Trophoblast cell (in vitro differentiated cells and primary cell): ENCODE measurements at regions not wholly inside any gene's neighbourhood (a gene's known extent, or its start where the extent isn't known, plus 50 kb on each side); places are given as distances from the start of the nearest gene placed in this dataset.

ENCODE experiments used
- DNase-seq, 2 donors: peaks; one replicate each; pipeline ENCODE4 v3.0.0-alpha.2; 2016
- H2AFZ ChIP-seq: 2 replicates; pipeline ENCODE4 v1.6.1; 2013; ENCODE audit warnings: low read length, moderate library complexity, mild to moderate bottlenecking; ENCODE audit not compliant: insufficient read depth, poor library complexity
- H2AK5ac ChIP-seq: 2 replicates; pipeline ENCODE4 v1.6.1; 2013; ENCODE audit warnings: mild to moderate bottlenecking, low read length
- H2BK120ac ChIP-seq: 2 replicates; pipeline ENCODE4 v1.6.1; 2013; ENCODE audit warnings: low read length, mild to moderate bottlenecking, moderate library complexity; ENCODE audit not compliant: insufficient read depth, poor library complexity
- H2BK12ac ChIP-seq: 2 replicates; pipeline ENCODE4 v1.6.1; 2013; ENCODE audit warnings: mild to moderate bottlenecking, low read length, moderate library complexity
- H2BK5ac ChIP-seq: 2 replicates; pipeline ENCODE4 v1.6.1; 2013; ENCODE audit warnings: low read length, low read depth, moderate library complexity, mild to moderate bottlenecking; ENCODE audit not compliant: poor library complexity
- H3K14ac ChIP-seq: 2 replicates; pipeline ENCODE4 v1.6.1; 2013; ENCODE audit warnings: mild to moderate bottlenecking, low read length
- H3K18ac ChIP-seq: 2 replicates; pipeline ENCODE4 v1.6.1; 2013; ENCODE audit warnings: mild to moderate bottlenecking, low read length
- H3K23ac ChIP-seq: 2 replicates; pipeline ENCODE4 v1.6.1; 2013; ENCODE audit warnings: low read length
- H3K27ac ChIP-seq: 2 replicates; pipeline ENCODE4 v1.5.1; 2013; ENCODE audit warnings: low read depth, mild to moderate bottlenecking, inconsistent platforms, low read length, moderate library complexity
- H3K27me3 ChIP-seq: 2 replicates; pipeline ENCODE4 v1.6.1; 2013; ENCODE audit warnings: inconsistent platforms, mild to moderate bottlenecking, low read length, moderate library complexity; ENCODE audit not compliant: insufficient read depth
- H3K36me3 ChIP-seq, 2 experiments: 1 replicate in 1 of 2; 2 replicates in 1 of 2; pipeline ENCODE4 v1.6.1; 2013; ENCODE audit warnings: low read length in 2 of 2, mild to moderate bottlenecking in 2 of 2, moderate library complexity in 1 of 2; ENCODE audit not compliant: insufficient read depth in 2 of 2, control insufficient read depth in 1 of 2
- H3K4ac ChIP-seq: 2 replicates; pipeline ENCODE4 v1.6.1; 2013; ENCODE audit warnings: low read depth, mild to moderate bottlenecking, low read length, moderate library complexity
- H3K4me1 ChIP-seq, 2 experiments: 1 replicate in 1 of 2; 2 replicates in 1 of 2; pipeline ENCODE4 v1.6.1; 2013; ENCODE audit warnings: low read length in 2 of 2, mild to moderate bottlenecking in 2 of 2, moderate library complexity in 1 of 2; ENCODE audit not compliant: insufficient read depth in 2 of 2, control insufficient read depth in 1 of 2
- H3K4me2 ChIP-seq: 2 replicates; pipeline ENCODE4 v1.6.1; 2013; ENCODE audit warnings: inconsistent platforms, mild to moderate bottlenecking, low read length, moderate library complexity
- H3K4me3 ChIP-seq: 2 replicates; pipeline ENCODE4 v1.5.1; 2013; ENCODE audit warnings: mild to moderate bottlenecking, low read depth, low read length, inconsistent platforms
- H3K79me1 ChIP-seq: one replicate; pipeline ENCODE4 v1.6.1; 2013; ENCODE audit warnings: low read length
- H3K79me2 ChIP-seq: 2 replicates; pipeline ENCODE4 v1.6.1; 2013; ENCODE audit warnings: low read length, mild to moderate bottlenecking; ENCODE audit not compliant: control insufficient read depth, insufficient read depth, poor library complexity
- H3K9ac ChIP-seq: 2 replicates; pipeline ENCODE4 v1.6.1; 2013; ENCODE audit warnings: mild to moderate bottlenecking, low read length
- H3K9me3 ChIP-seq: 2 replicates; pipeline ENCODE4 v1.6.1; 2013; ENCODE audit warnings: low read depth, mild to moderate bottlenecking, control low read depth, inconsistent platforms, low read length; ENCODE audit not compliant: insufficient read depth
- H4K12ac ChIP-seq: 2 replicates; pipeline ENCODE4 v1.6.1; 2013; ENCODE audit warnings: low read depth, mild to moderate bottlenecking, low read length, moderate library complexity
- H4K8ac ChIP-seq: 2 replicates; pipeline ENCODE4 v1.6.1; 2013; ENCODE audit warnings: low read depth, mild to moderate bottlenecking, low read length, moderate library complexity
- H4K91ac ChIP-seq: one replicate; pipeline ENCODE4 v1.6.1; 2013; ENCODE audit warnings: low read depth, mild to moderate bottlenecking, low read length, moderate library complexity
- WGBS: extraction: QIAGEN DNeasy Blood & Tissue Kit; methylation state at CpG from one replicate; pipeline ENCODE4 v1.1.7; 2013; ENCODE audit warnings: missing lambda C conversion rate; ENCODE audit not compliant: insufficient read length, insufficient coverage; ENCODE audit errors: extremely low coverage; 5-methylcytosine and 5-hydroxymethylcytosine counted together

- no peak overlapping the region for H3K14ac ChIP-seq
- no peak overlapping the region for H3K27ac ChIP-seq
- no peak overlapping the region for H2BK5ac ChIP-seq
- H3K79me1 ChIP-seq, result no peaks in the 10 kb centered on the region
- H2BK12ac ChIP-seq, result no peak overlapping the region
- no peak overlapping the region for H4K8ac ChIP-seq
- no peak overlapping the region for H2AFZ ChIP-seq
- no peak overlapping the region for H4K91ac ChIP-seq
- no peak overlapping the region for H3K18ac ChIP-seq
- no peak overlapping the region for H3K4me2 ChIP-seq
- DNase-seq, result no peak
- no peaks in the 10 kb centered on the region for H3K9me3 ChIP-seq
- WGBS, result no CpG with 5 or more reads among the region's 8 CpGs
- no peak overlapping the region for H3K9ac ChIP-seq
- no peaks in the 10 kb centered on the region for H3K36me3 ChIP-seq
- no peaks in the 10 kb centered on the region for H3K79me2 ChIP-seq
- no peak overlapping the region for H2AK5ac ChIP-seq
- H3K27me3 ChIP-seq, result no peaks in the 10 kb centered on the region
- H3K4me1 ChIP-seq, result no peaks in the 10 kb centered on the region
- no peak overlapping the region for H2BK120ac ChIP-seq
- no peak overlapping the region for H4K12ac ChIP-seq
- H3K4me3 ChIP-seq, result no peak overlapping the region
- no peak overlapping the region for H3K23ac ChIP-seq
- H3K4ac ChIP-seq, result no peak overlapping the region
These were observed 441.3 kb upstream of the CLINT1 start for GRCh38 chr5:158300256-158300655.

GRCh38 chr5:158297002-158297527, 438.1 kb upstream of the CLINT1 start:
- Histone ChIP-seq H2AFZ (no peak overlapping the region), H2AK5ac (no peak overlapping the region), H4K8ac (no peak overlapping the region), H2BK5ac (no peak overlapping the region), H3K14ac (no peak overlapping the region), H3K4me3 (no peak overlapping the region), H4K12ac (no peak overlapping the region), H2BK120ac (no peak overlapping the region), H3K9me3 (no peaks in the 10 kb centered on the region), H3K4ac (no peak overlapping the region), H2BK12ac (no peak overlapping the region), H3K23ac (no peak overlapping the region), H3K4me2 (no peak overlapping the region), H3K79me2 (no peaks in the 10 kb centered on the region), H3K27ac (no peak overlapping the region), H3K18ac (no peak overlapping the region), H3K27me3 (no peaks in the 10 kb centered on the region), H3K79me1 (no peaks in the 10 kb centered on the region), H3K36me3 (no peaks in the 10 kb centered on the region), H3K4me1 (no peaks in the 10 kb centered on the region), H3K9ac (no peak overlapping the region), H4K91ac (no peak overlapping the region)
- no peak for DNase-seq

- Histone ChIP-seq H3K14ac (no peak overlapping the region), H4K91ac (no peak overlapping the region), H3K9me3 (no peaks in the 10 kb centered on the region), H3K4me2 (no peak overlapping the region), H3K79me1 (no peaks in the 10 kb centered on the region), H3K4ac (no peak overlapping the region), H4K12ac (no peak overlapping the region), H4K8ac (no peak overlapping the region), H2AFZ (no peak overlapping the region), H3K4me3 (no peak overlapping the region), H3K9ac (no peak overlapping the region), H3K4me1 (no peaks in the 10 kb centered on the region), H2BK12ac (no peak overlapping the region), H2BK120ac (no peak overlapping the region), H2BK5ac (no peak overlapping the region), H3K18ac (no peak overlapping the region), H3K79me2 (no peaks in the 10 kb centered on the region), H2AK5ac (no peak overlapping the region), H3K23ac (no peak overlapping the region), H3K27me3 (no peaks in the 10 kb centered on the region), H3K36me3 (no peaks in the 10 kb centered on the region), H3K27ac (no peak overlapping the region)
- no peak for DNase-seq
- no CpG with 5 or more reads among the region's 6 CpGs for WGBS
These were observed 435.8 kb upstream of the CLINT1 start for GRCh38 chr5:158294701-158295100.

GRCh38 chr5:158292981-158293380, 434.0 kb upstream of the CLINT1 start:
- WGBS, result no CpG with 5 or more reads among the region's 1 CpG
- Histone ChIP-seq H2BK12ac (no peak overlapping the region), H2BK5ac (no peak overlapping the region), H3K36me3 (no peaks in the 10 kb centered on the region), H3K14ac (no peak overlapping the region), H2AFZ (no peak overlapping the region), H3K4ac (no peak overlapping the region), H4K8ac (no peak overlapping the region), H3K27ac (no peak overlapping the region), H3K23ac (no peak overlapping the region), H3K4me2 (no peak overlapping the region), H3K9me3 (no peaks in the 10 kb centered on the region), H3K9ac (no peak overlapping the region), H3K79me2 (no peaks in the 10 kb centered on the region), H3K4me3 (no peak overlapping the region), H2AK5ac (no peak overlapping the region), H4K91ac (no peak overlapping the region), H4K12ac (no peak overlapping the region), H2BK120ac (no peak overlapping the region), H3K79me1 (no peaks in the 10 kb centered on the region), H3K4me1 (no peaks in the 10 kb centered on the region), H3K27me3 (no peaks in the 10 kb centered on the region), H3K18ac (no peak overlapping the region)
- DNase-seq, result no peak
